ENCODE measurements at regions not wholly inside any gene's neighbourhood (a gene's known extent, or its start where the extent isn't known, plus 50 kb on each side); places are given as distances from the start of the nearest gene placed in this dataset.

DNA sequence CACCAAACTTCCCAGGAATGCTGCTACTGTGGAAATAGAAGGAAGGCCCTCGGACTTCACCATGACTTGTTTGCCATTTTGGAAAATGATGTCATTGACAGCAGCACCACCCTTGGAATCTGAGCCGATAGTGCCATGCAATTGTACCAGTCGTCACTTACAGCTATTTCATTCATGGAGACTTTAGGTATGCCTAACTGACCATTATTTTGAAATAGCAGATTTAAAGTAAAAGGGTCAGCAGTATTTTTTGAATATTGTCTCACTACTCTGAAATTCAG, 66.0 kb upstream of the ARL8B start:
- TF ChIP-seq, protein P1, sequence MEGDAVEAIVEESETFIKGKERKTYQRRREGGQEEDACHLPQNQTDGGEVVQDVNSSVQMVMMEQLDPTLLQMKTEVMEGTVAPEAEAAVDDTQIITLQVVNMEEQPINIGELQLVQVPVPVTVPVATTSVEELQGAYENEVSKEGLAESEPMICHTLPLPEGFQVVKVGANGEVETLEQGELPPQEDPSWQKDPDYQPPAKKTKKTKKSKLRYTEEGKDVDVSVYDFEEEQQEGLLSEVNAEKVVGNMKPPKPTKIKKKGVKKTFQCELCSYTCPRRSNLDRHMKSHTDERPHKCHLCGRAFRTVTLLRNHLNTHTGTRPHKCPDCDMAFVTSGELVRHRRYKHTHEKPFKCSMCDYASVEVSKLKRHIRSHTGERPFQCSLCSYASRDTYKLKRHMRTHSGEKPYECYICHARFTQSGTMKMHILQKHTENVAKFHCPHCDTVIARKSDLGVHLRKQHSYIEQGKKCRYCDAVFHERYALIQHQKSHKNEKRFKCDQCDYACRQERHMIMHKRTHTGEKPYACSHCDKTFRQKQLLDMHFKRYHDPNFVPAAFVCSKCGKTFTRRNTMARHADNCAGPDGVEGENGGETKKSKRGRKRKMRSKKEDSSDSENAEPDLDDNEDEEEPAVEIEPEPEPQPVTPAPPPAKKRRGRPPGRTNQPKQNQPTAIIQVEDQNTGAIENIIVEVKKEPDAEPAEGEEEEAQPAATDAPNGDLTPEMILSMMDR (IDR thresholded peaks at IDR 0.05): no peak
- TF ChIP-seq POLR2A (IDR thresholded peaks at IDR 0.05): no peak
